ENCODE measurements at regions not wholly inside any gene's neighbourhood (a gene's known extent, or its start where the extent isn't known, plus 50 kb on each side); places are given as distances from the start of the nearest gene placed in this dataset.

- no peak for DNase-seq
Observed at GRCh38 chr12:104858611-104859543, 99.2 kb downstream of the SLC41A2 start.

- no peak for DNase-seq
Observed at GRCh38 chr12:104856531-104856930, 101.6 kb downstream of the SLC41A2 start.

- DNase-seq: no peak
Observed at GRCh38 chr12:104855599-104855998, 102.5 kb downstream of the SLC41A2 start.

GRCh38 chr12:104852896-104853295 is 105.2 kb downstream of the SLC41A2 start:
- no peak for DNase-seq

DNA sequence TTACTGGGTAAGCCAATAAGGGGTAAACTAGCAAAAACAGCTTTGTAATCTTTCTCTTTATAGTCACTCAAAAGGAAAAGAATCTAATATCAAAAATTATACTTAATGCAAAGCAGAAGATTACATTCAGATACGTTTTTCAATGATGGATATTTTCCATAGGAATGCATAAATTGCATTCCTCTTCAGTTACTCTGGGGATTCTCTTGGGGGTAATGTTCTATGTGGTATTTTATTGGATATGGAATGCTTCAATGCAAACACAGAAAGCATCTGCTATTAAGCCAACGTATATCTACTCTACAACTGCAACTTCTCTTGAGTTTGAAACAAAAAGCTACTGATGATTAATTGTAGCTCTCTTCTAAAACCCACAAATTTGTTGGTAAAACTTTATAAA is 106.0 kb downstream of the SLC41A2 start:
- no peak for DNase-seq

GRCh38 chr12:104850781-104851180 is 107.3 kb downstream of the SLC41A2 start:
- DNase-seq: no peak

DNA sequence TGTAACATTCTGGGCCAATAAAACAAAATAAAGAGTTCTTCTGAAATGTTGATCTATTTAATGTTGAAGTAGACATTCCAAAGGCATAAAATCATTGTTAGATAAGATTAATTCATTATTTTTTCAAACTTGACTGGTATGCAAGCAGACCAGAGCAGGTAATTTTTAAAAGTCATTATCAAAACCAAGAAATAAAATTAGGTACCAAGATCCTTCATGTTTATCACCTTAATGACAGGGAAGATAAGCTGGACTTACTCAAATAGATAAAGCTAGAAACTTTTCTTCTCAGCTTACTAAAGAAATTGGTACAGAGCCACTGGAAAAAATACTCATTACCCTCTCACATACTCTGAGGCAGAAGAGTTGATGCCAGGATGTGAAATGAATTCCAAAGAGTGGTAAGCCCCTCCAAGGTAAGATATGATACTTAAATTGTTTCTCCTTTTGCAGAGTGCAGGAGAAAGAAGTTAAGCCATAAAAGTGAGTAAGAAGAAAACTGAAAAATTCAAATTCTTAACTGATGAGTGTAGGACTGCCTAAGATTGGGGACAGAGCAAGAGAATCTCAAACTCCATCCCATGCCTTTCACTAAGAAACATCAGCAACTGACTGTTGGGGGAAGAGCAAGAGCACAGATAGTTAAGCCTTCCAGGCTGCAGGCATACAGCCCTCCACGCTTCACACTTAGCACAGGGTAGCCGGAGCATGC is 111.9 kb downstream of the SLC41A2 start:
- DNase-seq: no peak

DNA sequence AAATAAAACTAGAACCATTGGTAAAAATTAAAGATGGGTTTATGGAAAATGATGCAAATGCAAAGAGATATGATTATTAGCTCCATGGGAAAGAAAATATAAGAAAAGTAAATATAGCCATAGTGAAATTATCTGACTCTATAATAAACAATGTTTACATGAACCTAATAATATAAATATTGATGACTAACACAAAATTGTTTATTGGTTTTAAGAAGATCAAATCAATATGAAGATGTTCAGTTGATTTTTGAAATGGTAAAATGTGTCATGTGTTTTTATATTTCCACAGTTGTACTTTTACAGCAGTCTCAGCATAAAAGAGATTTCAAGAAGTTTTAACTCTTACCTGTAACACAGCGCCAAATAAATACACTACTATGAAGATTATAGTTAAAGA is 114.0 kb downstream of the SLC41A2 start:
- DNase-seq: no peak

DNA sequence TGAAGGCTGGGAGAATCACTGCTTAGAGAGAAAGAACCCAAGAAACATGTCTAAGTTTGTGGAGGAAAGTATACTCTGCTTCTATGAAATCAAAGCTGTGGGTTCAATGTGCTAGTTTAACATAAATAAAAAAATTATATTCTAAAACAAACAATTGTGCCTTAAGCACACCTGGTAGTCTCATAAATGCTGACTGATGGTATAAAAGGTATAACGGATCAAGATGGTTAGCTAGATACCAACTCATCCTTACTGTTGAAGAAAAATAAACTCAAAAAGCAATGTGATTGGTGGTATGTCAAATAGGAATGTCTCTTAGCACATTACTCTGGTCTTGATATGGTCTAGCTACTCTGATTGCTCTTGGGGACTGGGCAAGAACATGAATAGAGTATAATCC is 117.8 kb downstream of the SLC41A2 start:
- DNase-seq: no peak

GRCh38 chr12:104835317-104835716 is 122.8 kb downstream of the SLC41A2 start:
- no peak for DNase-seq

GRCh38 chr12:104834607-104835006 is 123.5 kb downstream of the SLC41A2 start:
- no peak for DNase-seq

DNA sequence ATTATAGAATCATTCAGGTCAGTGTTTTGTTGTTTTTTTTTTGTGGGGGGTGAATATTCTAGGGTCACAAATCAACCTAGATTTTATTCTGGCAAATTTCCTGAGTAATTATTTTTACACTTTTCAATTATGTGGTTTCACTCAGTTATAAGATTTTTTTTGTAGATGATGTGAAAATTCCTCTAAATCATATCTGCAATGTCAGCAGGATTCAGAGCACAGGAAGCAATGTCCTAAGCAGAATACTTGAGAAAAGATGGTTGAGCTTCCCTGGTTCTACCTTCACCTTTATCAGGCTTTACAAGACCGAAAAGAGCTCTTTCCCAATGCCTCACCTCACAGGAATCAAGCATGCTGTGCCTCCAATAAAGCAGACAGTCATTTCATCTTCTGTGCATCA is 124.3 kb downstream of the SLC41A2 start:
- DNase-seq: no peak

DNA sequence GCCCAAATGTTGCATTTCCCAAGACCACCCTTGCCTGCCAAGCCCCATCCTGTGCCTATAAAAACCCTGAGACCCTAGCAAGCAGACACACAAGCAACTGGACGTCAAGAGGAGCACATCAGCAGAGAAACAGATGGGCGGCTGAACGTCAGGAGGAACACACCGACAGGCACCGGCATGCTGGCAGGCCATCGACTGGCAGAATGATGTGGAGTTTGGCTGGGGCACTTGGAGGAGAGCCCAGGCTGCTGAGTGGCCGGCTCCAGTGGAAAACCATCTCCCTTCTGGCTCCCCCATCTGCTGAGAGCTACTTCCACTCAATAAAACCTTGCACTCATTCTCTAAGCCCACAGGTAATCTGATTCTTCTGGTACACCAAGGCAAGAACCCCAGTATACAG is 130.1 kb downstream of the SLC41A2 start:
- DNase-seq: no peak

- DNase-seq: no peak
Observed at GRCh38 chr12:104827587-104827986, 130.5 kb downstream of the SLC41A2 start.

DNA sequence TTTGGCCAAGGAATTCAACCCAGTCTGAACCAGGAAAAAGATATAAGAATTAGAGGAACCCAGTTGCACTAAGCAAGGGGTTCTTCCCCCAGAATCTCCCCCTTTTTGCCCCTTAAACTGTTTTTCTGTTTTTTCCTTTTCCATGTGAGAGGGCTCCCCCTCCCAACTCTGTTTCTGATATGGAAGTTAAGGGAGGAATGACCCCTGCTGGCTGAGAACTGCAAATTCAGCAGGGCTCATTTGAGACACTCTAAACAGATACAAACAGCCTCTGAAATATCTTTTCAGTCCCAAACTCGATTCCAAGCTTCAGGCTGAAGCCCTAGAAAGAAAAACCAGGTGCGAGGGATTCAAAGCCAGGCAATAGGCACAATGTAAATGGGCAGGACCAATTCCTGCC is 132.7 kb downstream of the SLC41A2 start:
- no peak for DNase-seq

DNA sequence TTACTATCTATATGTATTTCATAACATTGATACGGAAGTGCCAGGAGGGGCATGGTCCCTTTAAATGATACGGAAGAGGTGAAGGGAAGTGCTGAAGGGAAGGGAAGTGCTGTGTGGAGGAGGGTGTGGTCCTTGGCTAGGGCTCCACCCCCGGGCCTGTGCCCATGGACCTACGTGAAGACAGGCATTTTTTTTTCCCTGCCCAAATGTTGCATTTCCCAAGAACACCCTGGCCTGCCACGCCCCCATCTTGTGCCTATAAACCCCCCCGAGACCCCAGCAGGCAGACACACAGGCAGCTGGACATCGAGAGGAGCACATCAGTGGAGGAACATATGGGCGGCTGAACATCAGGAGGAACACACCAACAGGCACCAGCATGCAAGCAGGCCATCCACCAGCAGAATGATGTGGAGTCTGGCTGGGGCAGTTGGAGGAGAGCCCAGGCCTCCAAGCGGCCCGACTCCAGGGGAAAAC is 134.1 kb downstream of the SLC41A2 start:
- DNase-seq: no peak

GRCh38 chr12:104822941-104823340 is 135.1 kb downstream of the SLC41A2 start:
- no peak for DNase-seq

DNA sequence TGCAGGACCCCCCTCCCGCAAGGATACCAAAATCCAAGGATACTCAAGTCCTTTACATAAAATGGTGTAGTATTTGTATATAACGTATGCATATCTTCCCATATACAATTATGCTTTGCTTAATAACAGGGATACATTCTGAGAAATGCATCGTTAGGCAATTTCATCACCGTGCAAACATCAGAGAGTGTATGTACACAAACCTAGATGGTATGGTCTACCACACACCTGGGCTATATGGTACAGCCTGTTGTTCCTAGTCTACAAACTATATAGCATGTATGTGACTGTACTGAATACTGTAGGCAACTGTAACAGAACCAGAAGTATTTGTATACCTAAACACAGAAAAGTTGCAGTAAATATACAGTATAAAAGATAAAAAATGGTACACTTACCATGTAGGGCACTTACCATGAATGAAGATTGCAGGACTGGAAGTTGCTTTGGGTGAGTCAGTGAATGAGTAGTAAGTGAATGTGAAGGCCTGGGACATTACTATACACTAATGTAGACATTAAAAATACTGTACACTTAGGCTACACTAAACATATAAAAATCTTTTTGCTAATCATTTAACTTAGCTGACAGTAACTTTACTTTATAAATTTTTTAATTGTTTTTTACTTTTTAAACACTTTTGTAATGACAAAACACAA is 141.1 kb downstream of the SLC41A2 start:
- no peak for DNase-seq

DNA sequence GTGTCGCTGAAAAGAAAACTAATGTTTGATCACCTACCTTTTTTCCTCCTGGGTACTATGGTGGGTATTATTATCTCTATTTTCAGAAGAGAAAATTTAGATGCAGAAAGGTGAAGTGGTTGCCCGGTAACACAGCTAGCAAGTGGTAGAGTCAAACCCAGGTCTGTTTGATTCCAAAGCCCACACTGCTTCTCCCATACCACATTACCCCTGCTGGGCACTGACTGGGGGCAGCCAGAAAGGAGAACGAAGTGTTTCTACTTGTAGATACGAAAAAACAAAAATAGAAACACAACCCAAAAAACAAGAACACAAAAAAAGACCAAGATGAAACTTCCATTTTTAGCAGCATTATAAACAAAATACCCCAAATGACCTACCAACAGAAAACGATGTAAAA is 142.2 kb downstream of the SLC41A2 start:
- no peak for DNase-seq

- no peak for DNase-seq
Observed at GRCh38 chr12:104814944-104815343, 143.1 kb downstream of the SLC41A2 start.

Measured in hippocampal formation (tissue), 2 donors.